ENCODE measurements at regions not wholly inside any gene's neighbourhood (a gene's known extent, or its start where the extent isn't known, plus 50 kb on each side); places are given as distances from the start of the nearest gene placed in this dataset.

- Histone ChIP-seq H3K4me1 (no peaks in the 10 kb centered on the region), H3K4me3 (no peak overlapping the region), H3K27me3 (ENCODE audit: low read depth) (peaks cover 9% of the 10 kb centered on the region), H3K9me3 (replicated peaks) (no peaks in the 10 kb centered on the region), H3K27ac (replicated peaks) (no peak overlapping the region), H3K36me3 (no peaks in the 10 kb centered on the region)
- intact Hi-C loops (cut with micrococcal nuclease), result no loop called here
- no peak for DNase-seq
- TF ChIP-seq CTCF (IDR thresholded peaks at IDR 0.05; ENCODE audit: borderline replicate concordance), result peak; percentile 41
These were observed 213.6 kb downstream of the GLI2 start for GRCh38 chr2:120949027-120949956.

- H3K27ac ChIP-seq (replicated peaks), result no peak overlapping the region
- peaks cover 11% of the 10 kb centered on the region for H3K27me3 ChIP-seq (ENCODE audit: low read depth)
- intact Hi-C loops (cut with micrococcal nuclease), result no loop called here
- H3K36me3 ChIP-seq, result no peaks in the 10 kb centered on the region
- H3K4me1 ChIP-seq, result no peaks in the 10 kb centered on the region
- no peak for DNase-seq
- no peak overlapping the region for H3K4me3 ChIP-seq
- no peak for TF ChIP-seq CTCF (IDR thresholded peaks at IDR 0.05; ENCODE audit: borderline replicate concordance)
- H3K9me3 ChIP-seq (replicated peaks), result no peaks in the 10 kb centered on the region
These were observed 214.4 kb downstream of the GLI2 start for GRCh38 chr2:120949957-120950590.

- peaks cover 11% of the 10 kb centered on the region for H3K27me3 ChIP-seq (ENCODE audit: low read depth)
- no peaks in the 10 kb centered on the region for H3K36me3 ChIP-seq
- intact Hi-C loops (cut with micrococcal nuclease), result no loop called here
- H3K9me3 ChIP-seq (replicated peaks), result no peaks in the 10 kb centered on the region
- H3K4me3 ChIP-seq, result no peak overlapping the region
- TF ChIP-seq CTCF (IDR thresholded peaks at IDR 0.05; ENCODE audit: borderline replicate concordance), result no peak
- H3K4me1 ChIP-seq, result no peaks in the 10 kb centered on the region
- H3K27ac ChIP-seq (replicated peaks), result no peak overlapping the region
- no peak for DNase-seq
These were observed 216.0 kb downstream of the GLI2 start for GRCh38 chr2:120951693-120952092.

- Histone ChIP-seq H3K27me3 (ENCODE audit: low read depth) (peaks cover 11% of the 10 kb centered on the region), H3K9me3 (replicated peaks) (no peaks in the 10 kb centered on the region)
These were observed 216.7 kb downstream of the GLI2 start for GRCh38 chr2:120952318-120952717.

More at GRCh38 chr2:120952318-120952717, 216.7 kb downstream of the GLI2 start:
- no peak overlapping the region for H3K4me3 ChIP-seq
- no peaks in the 10 kb centered on the region for H3K4me1 ChIP-seq
- TF ChIP-seq CTCF (IDR thresholded peaks at IDR 0.05; ENCODE audit: borderline replicate concordance), result no peak
- intact Hi-C loops (cut with micrococcal nuclease), result no loop called here
- DNase-seq, result no peak
- H3K27ac ChIP-seq (replicated peaks), result no peak overlapping the region
- H3K36me3 ChIP-seq, result no peaks in the 10 kb centered on the region

Data from left ventricle myocardium inferior (tissue), 1 donor.